Effector CD4-positive, alpha-beta T cell (primary cell): ENCODE measurements at regions not wholly inside any gene's neighbourhood (a gene's known extent, or its start where the extent isn't known, plus 50 kb on each side); places are given as distances from the start of the nearest gene placed in this dataset.

Experiments
- DNase-seq: peaks from one replicate; pipeline ENCODE4 v3.0.0-alpha.2; 2020

- DNase-seq: no peak
These were observed 555.0 kb downstream of the BRD1 start for GRCh38 chr22:49272546-49273125.

DNA sequence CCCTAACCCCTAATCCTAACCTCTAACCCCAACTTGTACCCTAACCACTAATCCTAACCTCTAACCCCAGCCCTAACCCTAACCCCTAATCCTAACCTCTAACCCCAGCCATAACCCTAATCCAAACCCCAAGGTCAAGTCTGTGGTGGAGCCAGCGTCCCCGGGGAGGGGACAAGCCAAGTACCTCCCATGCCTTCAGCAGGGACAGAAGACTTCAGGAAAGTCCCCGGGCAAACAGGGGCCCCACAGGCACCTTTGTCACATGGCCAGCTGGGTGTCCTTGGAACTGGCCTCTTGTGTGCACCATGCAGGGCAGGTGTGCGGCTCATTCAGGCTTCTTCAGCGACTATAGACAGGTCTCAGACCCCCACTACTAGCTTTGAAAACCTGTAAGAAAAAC lies 555.8 kb downstream of the BRD1 start:
- DNase-seq: no peak

DNA sequence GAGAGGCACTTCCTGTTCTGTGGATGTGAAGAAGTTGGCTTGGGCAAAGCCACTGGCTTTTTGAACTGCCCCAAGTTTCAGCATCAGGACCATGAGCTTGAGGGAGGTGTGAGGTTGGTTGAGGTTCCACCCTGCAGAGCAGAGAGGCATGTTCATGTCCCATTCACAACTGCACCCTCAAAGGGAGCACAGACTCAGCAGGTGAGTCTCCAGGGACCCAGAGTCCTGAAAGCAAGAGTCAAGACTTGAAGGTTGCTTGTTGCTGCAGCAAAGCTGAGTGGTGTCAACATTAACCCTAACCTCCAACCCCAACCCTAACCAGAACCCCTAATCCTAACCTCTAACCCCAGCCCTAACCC lies 556.3 kb downstream of the BRD1 start:
- no peak for DNase-seq

GRCh38 chr22:49270595-49271368 lies 556.9 kb downstream of the BRD1 start:
- no peak for DNase-seq

DNA sequence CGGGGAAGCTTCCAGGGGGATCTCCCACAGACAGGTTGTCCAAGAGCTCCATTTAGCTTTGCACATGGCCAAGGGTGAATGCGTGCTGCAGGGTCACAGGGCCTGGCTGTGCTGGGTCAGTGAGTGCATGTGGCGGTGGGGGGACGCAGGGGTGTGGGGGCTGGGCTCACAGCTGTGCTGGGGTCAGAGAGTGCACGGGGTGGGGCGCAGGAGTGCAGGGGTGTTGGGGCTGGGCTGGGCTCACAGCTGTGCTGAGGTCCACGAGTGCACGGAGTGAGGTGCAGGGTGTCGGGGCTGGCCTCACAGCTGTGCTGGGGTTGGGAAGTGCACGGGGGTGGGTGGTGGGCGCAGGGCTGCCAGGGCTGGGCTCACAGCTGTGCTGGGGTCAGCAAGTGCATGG lies 557.7 kb downstream of the BRD1 start:
- DNase-seq: no peak

DNA sequence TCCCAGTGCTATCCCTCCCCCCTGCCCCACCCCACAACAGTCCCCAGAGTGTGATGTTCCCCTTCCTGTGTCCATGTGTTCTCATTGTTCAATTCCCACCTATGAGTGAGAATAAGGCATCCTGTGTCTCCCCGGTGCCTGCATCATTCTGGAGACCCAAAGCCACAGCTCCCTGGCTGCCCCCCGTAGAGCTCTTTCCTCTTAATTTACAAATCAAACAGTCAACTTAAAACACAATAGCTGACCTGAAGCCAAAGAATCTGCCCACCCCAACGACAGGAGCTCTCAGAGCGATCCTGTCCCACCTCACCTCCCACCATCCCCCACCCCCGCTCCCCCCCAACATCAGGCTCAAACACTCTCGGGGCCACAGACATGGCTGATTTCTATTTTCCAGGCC lies 558.3 kb downstream of the BRD1 start:
- DNase-seq: no peak

GRCh38 chr22:49268924-49269323 lies 558.7 kb downstream of the BRD1 start:
- no peak for DNase-seq

- DNase-seq: no peak
These were observed 559.7 kb downstream of the BRD1 start for GRCh38 chr22:49267996-49268395.

- DNase-seq: no peak
These were observed 560.8 kb downstream of the BRD1 start for GRCh38 chr22:49266561-49267519.

GRCh38 chr22:49264696-49265095 lies 563.0 kb downstream of the BRD1 start:
- no peak for DNase-seq

DNA sequence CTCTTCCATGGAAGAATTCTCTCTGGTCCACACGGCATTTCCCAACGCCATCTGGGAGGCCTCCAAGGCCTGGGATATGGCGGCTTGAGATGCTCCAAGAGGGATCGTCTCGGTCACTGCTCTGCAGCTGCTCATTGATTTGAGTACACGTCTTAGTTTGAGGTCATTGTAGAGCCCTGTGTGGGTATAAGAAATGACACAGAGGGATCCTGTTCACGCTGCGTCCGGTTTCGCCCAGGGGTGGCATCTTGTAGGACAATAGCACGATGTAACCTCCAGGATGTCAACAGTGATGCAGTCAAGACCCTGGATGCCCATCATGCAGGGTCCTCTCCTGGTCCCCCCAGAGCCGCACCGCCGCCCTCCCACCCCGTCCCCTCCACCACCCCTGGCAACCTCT lies 564.6 kb downstream of the BRD1 start:
- no peak for DNase-seq

DNA sequence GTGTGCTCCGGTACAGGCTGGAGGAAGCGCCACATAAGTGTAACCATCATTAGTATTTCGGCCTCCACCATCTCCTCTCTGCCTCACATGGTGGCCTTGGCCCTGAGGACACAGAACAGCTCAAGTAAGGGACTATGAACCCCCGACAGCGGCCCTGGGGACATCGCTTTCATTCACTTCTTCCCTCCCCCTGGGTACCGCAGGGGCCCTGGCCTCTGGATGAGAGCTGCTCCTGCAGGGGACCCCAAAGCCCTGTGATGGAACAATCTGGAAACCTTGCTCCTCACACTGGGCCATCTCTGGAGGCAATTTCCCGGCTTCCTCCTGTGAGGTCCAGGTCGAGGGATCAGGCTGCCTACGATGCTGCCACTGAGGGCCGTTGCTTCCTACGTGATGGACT lies 565.5 kb downstream of the BRD1 start:
- no peak for DNase-seq

GRCh38 chr22:49261616-49262015 lies 566.1 kb downstream of the BRD1 start:
- DNase-seq: no peak

DNA sequence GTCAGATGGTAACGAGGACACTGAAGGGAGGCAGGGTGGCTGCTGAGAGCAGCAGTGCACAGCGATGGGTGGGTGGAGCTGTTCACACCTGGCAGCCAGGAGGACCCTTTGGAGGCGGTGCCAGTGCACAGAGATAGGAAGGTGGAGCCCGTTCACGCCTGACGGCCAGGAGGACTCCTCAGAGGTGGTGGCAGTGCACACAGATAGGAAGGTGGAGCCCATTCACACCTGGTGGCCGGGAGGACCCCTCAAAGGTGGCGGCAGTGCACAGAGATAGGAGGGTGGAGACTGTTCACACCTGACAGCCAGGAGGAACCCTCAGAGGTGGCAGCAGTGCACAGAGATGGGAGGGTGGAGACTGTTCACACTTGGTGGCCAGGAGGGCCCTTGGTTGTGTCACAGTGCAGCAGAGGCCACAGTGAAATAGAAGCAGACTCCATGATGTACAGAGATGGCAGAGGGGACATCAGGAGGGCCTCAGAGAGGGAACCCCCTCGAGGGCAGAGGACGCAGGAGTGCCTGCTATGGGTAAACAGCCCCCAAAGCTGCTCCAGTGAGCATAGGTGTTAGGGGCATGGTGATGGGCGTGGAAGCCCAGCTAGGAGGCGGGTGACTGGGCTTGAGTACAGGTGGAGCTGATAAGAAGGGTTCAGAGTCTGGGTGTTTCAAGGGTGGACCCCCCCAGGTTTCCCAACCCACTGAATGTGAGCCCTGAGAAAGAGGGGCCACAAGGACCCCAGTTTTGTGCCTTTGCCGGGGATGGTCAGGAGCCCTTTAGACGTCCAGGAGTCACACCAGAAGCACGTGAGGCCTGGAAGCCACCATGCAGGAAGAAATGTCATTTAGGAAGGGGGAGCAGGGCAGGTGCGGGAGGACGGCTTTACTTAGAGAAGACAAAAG lies 566.7 kb downstream of the BRD1 start:
- DNase-seq: no peak

- DNase-seq: no peak
These were observed 567.6 kb downstream of the BRD1 start for GRCh38 chr22:49259839-49260615.

GRCh38 chr22:49258107-49259010 lies 569.3 kb downstream of the BRD1 start:
- DNase-seq: no peak

DNA sequence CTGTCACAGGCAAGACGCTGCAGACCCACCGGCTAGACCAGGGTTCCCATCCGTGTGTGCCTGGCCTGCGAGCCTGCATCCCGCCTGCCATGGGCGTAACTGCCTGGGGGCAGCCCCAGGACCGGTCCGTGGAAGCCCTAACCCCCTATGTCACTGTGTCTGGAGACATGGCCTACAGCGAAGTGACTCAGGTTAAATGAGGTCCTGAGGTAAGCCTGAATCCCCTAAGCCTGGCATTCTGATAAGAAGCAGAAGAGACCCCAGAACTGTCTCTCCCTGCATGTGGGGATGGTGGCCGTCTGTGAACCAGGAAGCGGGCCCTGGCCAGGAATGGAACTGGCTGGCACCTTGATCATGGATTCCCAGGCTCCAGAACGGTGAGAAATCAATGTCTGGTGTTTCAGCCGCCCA lies 570.1 kb downstream of the BRD1 start:
- DNase-seq: no peak

GRCh38 chr22:49255741-49256318 lies 571.8 kb downstream of the BRD1 start:
- DNase-seq: no peak

DNA sequence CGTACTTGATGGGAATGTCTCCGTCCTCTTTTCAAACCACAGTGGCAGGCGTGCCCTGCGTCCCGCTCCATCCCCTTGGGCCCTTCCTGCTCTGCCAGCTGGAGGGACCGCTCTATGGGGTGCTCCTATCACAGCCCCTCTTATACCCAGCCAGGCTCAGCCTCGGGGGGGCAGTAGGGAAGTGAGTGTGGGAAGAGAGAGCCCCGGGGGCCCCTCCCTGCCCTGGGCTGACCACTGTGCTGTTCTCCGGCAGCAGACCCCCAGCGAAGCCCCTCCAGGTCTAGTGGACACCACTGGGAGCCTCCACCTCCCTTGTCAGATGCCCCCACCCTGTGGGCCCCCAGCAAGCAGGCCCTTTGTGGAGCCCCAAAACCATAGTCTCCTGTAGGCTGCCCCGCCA lies 572.5 kb downstream of the BRD1 start:
- DNase-seq: no peak

DNA sequence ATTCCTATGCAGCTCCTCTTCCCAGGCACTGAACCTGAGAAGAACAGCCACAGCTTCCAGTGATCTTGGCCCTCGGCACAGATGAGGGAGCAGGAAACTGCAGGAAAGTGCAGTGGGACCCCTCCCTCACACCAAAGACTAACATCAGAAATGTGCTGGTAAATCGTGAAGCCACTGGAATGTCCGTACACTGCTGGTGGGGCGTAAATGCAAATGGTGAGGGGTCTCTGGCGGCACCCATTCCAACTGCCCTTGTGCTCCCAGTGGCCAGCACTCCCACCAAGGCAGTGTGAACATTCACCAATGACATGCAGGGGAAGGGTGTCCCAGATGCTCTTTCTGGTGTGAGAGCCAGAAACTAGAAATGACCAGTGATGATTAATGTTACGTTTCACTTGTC lies 574.0 kb downstream of the BRD1 start:
- no peak for DNase-seq
